ENCODE measurements at regions not wholly inside any gene's neighbourhood (a gene's known extent, or its start where the extent isn't known, plus 50 kb on each side); places are given as distances from the start of the nearest gene placed in this dataset.
"Not testable (repeated sequence)": the region's sequence is repeated elsewhere in the genome, so short reads cannot be mapped to it uniquely, and the experiment has no call there.

- in situ Hi-C loops (cut with HindIII; ENCODE audit: low pct_unique_long_range_greater_than_20kb, low sequenced_read_pairs) = no loop called here
- no peak for DNase-seq (ENCODE audit: low read depth)
These were observed 176.5 kb upstream of the KCNMB2 start for GRCh38 chr3:178359728-178360127.

- DNase-seq (ENCODE audit: low read depth); in situ Hi-C loops (cut with HindIII; ENCODE audit: low pct_unique_long_range_greater_than_20kb, low sequenced_read_pairs): not testable (repeated sequence)
These were observed 173.2 kb upstream of the KCNMB2 start for GRCh38 chr3:178363048-178363447.

- in situ Hi-C loops (cut with HindIII; ENCODE audit: low pct_unique_long_range_greater_than_20kb, low sequenced_read_pairs) = no loop called here
- DNase-seq (ENCODE audit: low read depth) = no peak
These were observed 168.2 kb upstream of the KCNMB2 start for GRCh38 chr3:178367817-178368617.

- DNase-seq (ENCODE audit: low read depth) = no peak
- in situ Hi-C loops (cut with HindIII; ENCODE audit: low pct_unique_long_range_greater_than_20kb, low sequenced_read_pairs) = no loop called here
These were observed 167.2 kb upstream of the KCNMB2 start for GRCh38 chr3:178369006-178369405.

- no peak for DNase-seq (ENCODE audit: low read depth)
- in situ Hi-C loops (cut with HindIII; ENCODE audit: low pct_unique_long_range_greater_than_20kb, low sequenced_read_pairs) = no loop called here
These were observed 166.4 kb upstream of the KCNMB2 start for GRCh38 chr3:178369811-178370210.

GRCh38 chr3:178370387-178370786 is 165.8 kb upstream of the KCNMB2 start:
- in situ Hi-C loops (cut with HindIII; ENCODE audit: low pct_unique_long_range_greater_than_20kb, low sequenced_read_pairs) = no loop called here
- DNase-seq (ENCODE audit: low read depth) = no peak

GRCh38 chr3:178381555-178381954 is 154.7 kb upstream of the KCNMB2 start:
- DNase-seq (ENCODE audit: low read depth) = no peak
- in situ Hi-C loops (cut with HindIII; ENCODE audit: low pct_unique_long_range_greater_than_20kb, low sequenced_read_pairs) = no loop called here

GRCh38 chr3:178381971-178382448 is 154.2 kb upstream of the KCNMB2 start:
- in situ Hi-C loops (cut with HindIII; ENCODE audit: low pct_unique_long_range_greater_than_20kb, low sequenced_read_pairs) = no loop called here
- DNase-seq (ENCODE audit: low read depth) = no peak

GRCh38 chr3:178382449-178383061 is 153.7 kb upstream of the KCNMB2 start:
- in situ Hi-C loops (cut with HindIII; ENCODE audit: low pct_unique_long_range_greater_than_20kb, low sequenced_read_pairs) = no loop called here
- peak; percentile 81 for DNase-seq (ENCODE audit: low read depth)

GRCh38 chr3:178384321-178385230 is 151.7 kb upstream of the KCNMB2 start:
- DNase-seq (ENCODE audit: low read depth) = no peak
- in situ Hi-C loops (cut with HindIII; ENCODE audit: low pct_unique_long_range_greater_than_20kb, low sequenced_read_pairs) = no loop called here

GRCh38 chr3:178385280-178385952 is 150.8 kb upstream of the KCNMB2 start:
- DNase-seq (ENCODE audit: low read depth) = peak; percentile 53

GRCh38 chr3:178386401-178386800 is 149.8 kb upstream of the KCNMB2 start:
- no peak for DNase-seq (ENCODE audit: low read depth)
- in situ Hi-C loops (cut with HindIII; ENCODE audit: low pct_unique_long_range_greater_than_20kb, low sequenced_read_pairs) = no loop called here

More at GRCh38 chr3:178385280-178385952, 150.8 kb upstream of the KCNMB2 start:
- in situ Hi-C loops (cut with HindIII; ENCODE audit: low pct_unique_long_range_greater_than_20kb, low sequenced_read_pairs) = no loop called here

- no peak for DNase-seq (ENCODE audit: low read depth)
- in situ Hi-C loops (cut with HindIII; ENCODE audit: low pct_unique_long_range_greater_than_20kb, low sequenced_read_pairs) = no loop called here
These were observed 149.4 kb upstream of the KCNMB2 start for GRCh38 chr3:178386880-178387279.

GRCh38 chr3:178388473-178388872 is 147.8 kb upstream of the KCNMB2 start:
- DNase-seq (ENCODE audit: low read depth) = no peak

GRCh38 chr3:178389258-178389657 is 147.0 kb upstream of the KCNMB2 start:
- in situ Hi-C loops (cut with HindIII; ENCODE audit: low pct_unique_long_range_greater_than_20kb, low sequenced_read_pairs) = no loop called here
- DNase-seq (ENCODE audit: low read depth) = no peak

More at GRCh38 chr3:178388473-178388872, 147.8 kb upstream of the KCNMB2 start:
- in situ Hi-C loops (cut with HindIII; ENCODE audit: low pct_unique_long_range_greater_than_20kb, low sequenced_read_pairs) = no loop called here

- in situ Hi-C loops (cut with HindIII; ENCODE audit: low pct_unique_long_range_greater_than_20kb, low sequenced_read_pairs) = no loop called here
- no peak for DNase-seq (ENCODE audit: low read depth)
These were observed 143.7 kb upstream of the KCNMB2 start for GRCh38 chr3:178392511-178392926.

GRCh38 chr3:178393146-178393545 is 143.1 kb upstream of the KCNMB2 start:
- DNase-seq (ENCODE audit: low read depth) = no peak
- in situ Hi-C loops (cut with HindIII; ENCODE audit: low pct_unique_long_range_greater_than_20kb, low sequenced_read_pairs) = no loop called here

GRCh38 chr3:178393824-178394223 is 142.4 kb upstream of the KCNMB2 start:
- in situ Hi-C loops (cut with HindIII; ENCODE audit: low pct_unique_long_range_greater_than_20kb, low sequenced_read_pairs) = no loop called here
- DNase-seq (ENCODE audit: low read depth) = no peak

Measured in Caki2 (cell line).